ENCODE measurements at regions not wholly inside any gene's neighbourhood (a gene's known extent, or its start where the extent isn't known, plus 50 kb on each side); places are given as distances from the start of the nearest gene placed in this dataset.

DNA sequence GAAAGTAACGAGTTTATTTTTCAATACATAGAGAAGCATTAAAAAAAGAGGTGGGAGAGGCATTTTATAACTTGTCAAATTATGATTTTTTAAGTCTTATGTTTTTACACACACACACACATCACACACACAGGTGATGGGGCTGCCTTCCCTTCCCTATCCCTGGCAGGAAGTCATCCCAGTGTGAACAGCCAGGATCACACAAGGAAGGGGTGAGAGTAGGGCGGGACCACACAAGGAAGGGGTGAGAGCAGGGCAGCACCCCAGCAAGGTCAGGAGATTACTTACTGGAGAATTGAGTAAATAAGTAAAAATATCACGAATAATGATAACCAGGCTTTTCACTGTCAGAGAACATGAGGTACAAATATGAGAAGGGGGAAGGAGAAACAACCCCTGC, 372.6 kb downstream of the SEC23A start:
- TF ChIP-seq POLR2A (IDR thresholded peaks at IDR 0.05), result no peak
- no peak for TF ChIP-seq CTCF (IDR thresholded peaks at IDR 0.05)
